ENCODE measurements at regions not wholly inside any gene's neighbourhood (a gene's known extent, or its start where the extent isn't known, plus 50 kb on each side); places are given as distances from the start of the nearest gene placed in this dataset.

GRCh38 chr6:14328163-14328562, 210.6 kb downstream of the CD83 start:
- Histone ChIP-seq H3K4me1 (ENCODE audit: control insufficient read depth, insufficient read depth, low read length) (peaks cover 5% of the 10 kb centered on the region), H3K4me3 (ENCODE audit: low read depth, low read length) (no peak overlapping the region), H3K36me3 (ENCODE audit: control insufficient read depth, insufficient read depth, low read length) (no peaks in the 10 kb centered on the region), H3K9me3 (ENCODE audit: control insufficient read depth, insufficient read depth, low read length) (no peaks in the 10 kb centered on the region), H3K27me3 (ENCODE audit: control insufficient read depth, insufficient read depth, low read length) (no peaks in the 10 kb centered on the region), H3K27ac (ENCODE audit: low read depth, low read length) (no peak overlapping the region)
- no peak for DNase-seq (ENCODE audit: low read depth in 4 of 6, low spot score in 6 of 6)
- 98% methylated on average over 5 of the region's 9 CpGs for WGBS (ENCODE audit: insufficient coverage)

GRCh38 chr6:14333556-14334305, 216.2 kb downstream of the CD83 start:
- H3K4me3 ChIP-seq (ENCODE audit: low read depth, low read length): no peak overlapping the region
- WGBS (ENCODE audit: insufficient coverage): 90% methylated on average over 3 of the region's 5 CpGs
- no peak for DNase-seq (ENCODE audit: low read depth in 4 of 6, low spot score in 6 of 6)
- H3K9me3 ChIP-seq (ENCODE audit: control insufficient read depth, insufficient read depth, low read length): no peaks in the 10 kb centered on the region
- no peaks in the 10 kb centered on the region for H3K4me1 ChIP-seq (ENCODE audit: control insufficient read depth, insufficient read depth, low read length)
- H3K27me3 ChIP-seq (ENCODE audit: control insufficient read depth, insufficient read depth, low read length): no peaks in the 10 kb centered on the region
- no peaks in the 10 kb centered on the region for H3K36me3 ChIP-seq (ENCODE audit: control insufficient read depth, insufficient read depth, low read length)
- no peak overlapping the region for H3K27ac ChIP-seq (ENCODE audit: low read depth, low read length)

DNA sequence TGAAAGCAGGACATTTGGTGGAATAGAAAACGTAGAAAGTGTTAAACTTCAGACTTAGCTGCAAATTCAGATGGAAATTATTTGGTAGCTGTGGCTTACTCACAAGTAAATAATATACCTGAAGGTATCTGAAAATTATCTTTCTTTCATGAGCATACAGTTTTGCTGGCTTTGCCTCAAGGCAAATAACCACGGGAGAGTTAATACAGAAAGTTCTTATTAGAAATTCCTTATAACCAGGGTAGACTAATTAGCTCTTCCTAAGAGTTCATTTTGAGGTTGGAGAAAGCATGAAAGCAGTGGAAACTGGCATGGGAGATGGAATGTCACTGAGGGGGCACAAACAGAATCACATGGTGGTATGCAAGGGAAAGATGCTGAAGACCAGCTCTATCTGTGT, 217.5 kb downstream of the CD83 start:
- WGBS (ENCODE audit: insufficient coverage): no CpG with 5 or more reads among the region's 2 CpGs
- DNase-seq (ENCODE audit: low read depth in 4 of 6, low spot score in 6 of 6): no peak

GRCh38 chr6:14337152-14337551, 219.6 kb downstream of the CD83 start:
- Histone ChIP-seq H3K4me1 (ENCODE audit: control insufficient read depth, insufficient read depth, low read length) (no peaks in the 10 kb centered on the region), H3K36me3 (ENCODE audit: control insufficient read depth, insufficient read depth, low read length) (no peaks in the 10 kb centered on the region), H3K9me3 (ENCODE audit: control insufficient read depth, insufficient read depth, low read length) (no peaks in the 10 kb centered on the region), H3K27ac (ENCODE audit: low read depth, low read length) (no peak overlapping the region), H3K4me3 (ENCODE audit: low read depth, low read length) (no peak overlapping the region), H3K27me3 (ENCODE audit: control insufficient read depth, insufficient read depth, low read length) (no peaks in the 10 kb centered on the region)
- DNase-seq (ENCODE audit: low read depth in 4 of 6, low spot score in 6 of 6): no peak
- WGBS (ENCODE audit: insufficient coverage): no CpG with 5 or more reads among the region's 3 CpGs

More for the DNA sequence above, 217.5 kb downstream of the CD83 start:
- Histone ChIP-seq H3K9me3 (ENCODE audit: control insufficient read depth, insufficient read depth, low read length) (no peaks in the 10 kb centered on the region), H3K4me1 (ENCODE audit: control insufficient read depth, insufficient read depth, low read length) (no peaks in the 10 kb centered on the region), H3K4me3 (ENCODE audit: low read depth, low read length) (no peak overlapping the region), H3K27ac (ENCODE audit: low read depth, low read length) (no peak overlapping the region), H3K36me3 (ENCODE audit: control insufficient read depth, insufficient read depth, low read length) (no peaks in the 10 kb centered on the region), H3K27me3 (ENCODE audit: control insufficient read depth, insufficient read depth, low read length) (no peaks in the 10 kb centered on the region)

GRCh38 chr6:14339172-14339571, 221.6 kb downstream of the CD83 start:
- Histone ChIP-seq H3K9me3 (ENCODE audit: control insufficient read depth, insufficient read depth, low read length) (no peaks in the 10 kb centered on the region), H3K27ac (ENCODE audit: low read depth, low read length) (no peak overlapping the region), H3K27me3 (ENCODE audit: control insufficient read depth, insufficient read depth, low read length) (no peaks in the 10 kb centered on the region), H3K36me3 (ENCODE audit: control insufficient read depth, insufficient read depth, low read length) (no peaks in the 10 kb centered on the region), H3K4me1 (ENCODE audit: control insufficient read depth, insufficient read depth, low read length) (no peaks in the 10 kb centered on the region), H3K4me3 (ENCODE audit: low read depth, low read length) (no peak overlapping the region)
- DNase-seq (ENCODE audit: low read depth in 4 of 6, low spot score in 6 of 6): no peak
- WGBS (ENCODE audit: insufficient coverage): 100% methylated on average over 1 of the region's 1 CpG

- H3K4me3 ChIP-seq (ENCODE audit: low read depth, low read length): no peak overlapping the region
- 91% methylated on average over 3 of the region's 4 CpGs for WGBS (ENCODE audit: insufficient coverage)
- H3K4me1 ChIP-seq (ENCODE audit: control insufficient read depth, insufficient read depth, low read length): no peaks in the 10 kb centered on the region
- no peak for DNase-seq (ENCODE audit: low read depth in 4 of 6, low spot score in 6 of 6)
- H3K27ac ChIP-seq (ENCODE audit: low read depth, low read length): no peak overlapping the region
- no peaks in the 10 kb centered on the region for H3K9me3 ChIP-seq (ENCODE audit: control insufficient read depth, insufficient read depth, low read length)
- no peaks in the 10 kb centered on the region for H3K27me3 ChIP-seq (ENCODE audit: control insufficient read depth, insufficient read depth, low read length)
- no peaks in the 10 kb centered on the region for H3K36me3 ChIP-seq (ENCODE audit: control insufficient read depth, insufficient read depth, low read length)
Measured at GRCh38 chr6:14339711-14340584, 222.4 kb downstream of the CD83 start.

GRCh38 chr6:14344486-14344885, 226.9 kb downstream of the CD83 start:
- H3K9me3 ChIP-seq (ENCODE audit: control insufficient read depth, insufficient read depth, low read length): no peaks in the 10 kb centered on the region
- no peaks in the 10 kb centered on the region for H3K4me1 ChIP-seq (ENCODE audit: control insufficient read depth, insufficient read depth, low read length)
- H3K4me3 ChIP-seq (ENCODE audit: low read depth, low read length): no peak overlapping the region

GRCh38 chr6:14348389-14348788, 230.8 kb downstream of the CD83 start:
- DNase-seq (ENCODE audit: low read depth in 4 of 6, low spot score in 6 of 6): no peak
- no CpG with 5 or more reads among the region's 1 CpG for WGBS (ENCODE audit: insufficient coverage)
- H3K9me3 ChIP-seq (ENCODE audit: control insufficient read depth, insufficient read depth, low read length): no peaks in the 10 kb centered on the region
- H3K4me1 ChIP-seq (ENCODE audit: control insufficient read depth, insufficient read depth, low read length): peaks cover 12% of the 10 kb centered on the region
- no peaks in the 10 kb centered on the region for H3K36me3 ChIP-seq (ENCODE audit: control insufficient read depth, insufficient read depth, low read length)
- no peaks in the 10 kb centered on the region for H3K27me3 ChIP-seq (ENCODE audit: control insufficient read depth, insufficient read depth, low read length)
- no peak overlapping the region for H3K4me3 ChIP-seq (ENCODE audit: low read depth, low read length)
- no peak overlapping the region for H3K27ac ChIP-seq (ENCODE audit: low read depth, low read length)

More at GRCh38 chr6:14344486-14344885, 226.9 kb downstream of the CD83 start:
- Histone ChIP-seq H3K27me3 (ENCODE audit: control insufficient read depth, insufficient read depth, low read length) (no peaks in the 10 kb centered on the region), H3K27ac (ENCODE audit: low read depth, low read length) (no peak overlapping the region), H3K36me3 (ENCODE audit: control insufficient read depth, insufficient read depth, low read length) (no peaks in the 10 kb centered on the region)
- 60% methylated on average over 1 of the region's 6 CpGs for WGBS (ENCODE audit: insufficient coverage)
- no peak for DNase-seq (ENCODE audit: low read depth in 4 of 6, low spot score in 6 of 6)

- Histone ChIP-seq H3K36me3 (ENCODE audit: control insufficient read depth, insufficient read depth, low read length) (no peaks in the 10 kb centered on the region), H3K27ac (ENCODE audit: low read depth, low read length) (no peak overlapping the region), H3K4me1 (ENCODE audit: control insufficient read depth, insufficient read depth, low read length) (peaks cover 12% of the 10 kb centered on the region), H3K4me3 (ENCODE audit: low read depth, low read length) (no peak overlapping the region), H3K9me3 (ENCODE audit: control insufficient read depth, insufficient read depth, low read length) (no peaks in the 10 kb centered on the region), H3K27me3 (ENCODE audit: control insufficient read depth, insufficient read depth, low read length) (no peaks in the 10 kb centered on the region)
- peak in 1 of 6 donors; percentile 10 for DNase-seq (ENCODE audit: low read depth in 4 of 6, low spot score in 6 of 6)
- WGBS (ENCODE audit: insufficient coverage): 60% methylated on average over 1 of the region's 2 CpGs
Measured at GRCh38 chr6:14349507-14349906, 231.9 kb downstream of the CD83 start.
